H1 (cell line): ENCODE measurements at regions not wholly inside any gene's neighbourhood (a gene's known extent, or its start where the extent isn't known, plus 50 kb on each side); places are given as distances from the start of the nearest gene placed in this dataset.

Experiments used
- CEBPB ChIP-seq: IDR thresholded peaks from 2 replicates; pipeline ENCODE4 v1.6.1; 2012; ENCODE audit warnings: low read depth, low read length
- CHD2 ChIP-seq: IDR thresholded peaks from 2 replicates; pipeline ENCODE4 v1.6.1; 2012; ENCODE audit warnings: low read length, improper control_type of control experiment
- CTCF ChIP-seq, 3 experiments: IDR thresholded peaks; 1 replicate in 2 of 3; 2 replicates in 1 of 3; pipeline versions ENCODE4 v1.5.1 to v1.6.1; 2011; ENCODE audit warnings: low read length in 3 of 3, mild to moderate bottlenecking in 3 of 3, inconsistent platforms in 2 of 3, low read depth in 1 of 3, moderate library complexity in 1 of 3; ENCODE audit not compliant: insufficient read depth in 1 of 3; ENCODE audit errors: control extremely low read depth in 1 of 3
- EGR1 ChIP-seq: IDR thresholded peaks from 2 replicates; pipeline ENCODE4 v1.6.1; 2011; ENCODE audit warnings: low read depth, low read length, borderline replicate concordance
- EZH2 ChIP-seq: fragments of 200-600 bp; sonication (generic); IDR thresholded peaks from 2 replicates; pipeline ENCODE4 v1.7.1; 2012; ENCODE audit warnings: low read depth, mild to moderate bottlenecking, moderate library complexity, low read length, inconsistent platforms; ENCODE audit not compliant: severe bottlenecking
- GABPA ChIP-seq: IDR thresholded peaks from 2 replicates; pipeline ENCODE4 v1.6.1; 2011; ENCODE audit warnings: mild to moderate bottlenecking, low read length, moderate library complexity, borderline replicate concordance; ENCODE audit not compliant: insufficient read depth
- JUN ChIP-seq: IDR thresholded peaks from 2 replicates; pipeline ENCODE4 v1.6.1; 2011; ENCODE audit warnings: low read depth, mild to moderate bottlenecking, improper control_type of control experiment, low read length
- NANOG ChIP-seq: IDR thresholded peaks from 2 replicates; pipeline ENCODE4 v1.6.1; 2011; ENCODE audit warnings: low read length, low read depth, mild to moderate bottlenecking, inconsistent platforms; ENCODE audit not compliant: insufficient read depth, poor library complexity, severe bottlenecking
- POLR2A ChIP-seq, 2 experiments: IDR thresholded peaks; 1 replicate in 1 of 2; 2 replicates in 1 of 2; pipeline ENCODE4 v1.6.1; 2011; ENCODE audit warnings: low read depth in 2 of 2, low read length in 2 of 2, mild to moderate bottlenecking in 2 of 2; ENCODE audit errors: control extremely low read depth in 1 of 2
- RAD21 ChIP-seq, 2 experiments: IDR thresholded peaks in 1 of 2; conservative IDR thresholded peaks in 1 of 2; 2 replicates each; pipeline ENCODE4 v1.6.1; 2011; ENCODE audit warnings: low read depth in 2 of 2, low read length in 2 of 2, improper control_type of control experiment in 1 of 2, inconsistent platforms in 1 of 2, mild to moderate bottlenecking in 1 of 2, moderate library complexity in 1 of 2
- RFX5 ChIP-seq: IDR thresholded peaks from 2 replicates; pipeline ENCODE4 v1.6.1; 2011; ENCODE audit warnings: low read depth, low read length, improper control_type of control experiment, borderline replicate concordance
- SRF ChIP-seq: IDR thresholded peaks from 2 replicates; pipeline ENCODE4 v1.6.1; 2011; ENCODE audit warnings: mild to moderate bottlenecking, low read depth, low read length, moderate library complexity
- TCF12 ChIP-seq: IDR thresholded peaks from 2 replicates; pipeline ENCODE4 v1.6.1; 2011; ENCODE audit warnings: low read depth, mild to moderate bottlenecking, low read length
- YY1 ChIP-seq: IDR thresholded peaks from 2 replicates; pipeline ENCODE4 v1.6.1; 2011; ENCODE audit warnings: low read depth, mild to moderate bottlenecking, low read length

GRCh38 chr9:13716601-13717321 lies 437.3 kb upstream of the MPDZ start:
- TF ChIP-seq CTCF (IDR thresholded peaks at IDR 0.05; ENCODE audit: control extremely low read depth in 1 of 3, insufficient read depth in 1 of 3, low read depth in 1 of 3, low read length in 3 of 3): no peak
- no peak for TF ChIP-seq TCF12
- no peak for TF ChIP-seq RAD21 (IDR thresholded peaks at IDR 0.05 in 1 of 2, conservative IDR thresholded peaks at IDR 0.05 in 1 of 2; ENCODE audit: low read depth in 2 of 2, low read length in 2 of 2)
- no peak for TF ChIP-seq EZH2
- no peak for TF ChIP-seq YY1
- TF ChIP-seq JUN: no peak
- no peak for TF ChIP-seq POLR2A (IDR thresholded peaks at IDR 0.05; ENCODE audit: control extremely low read depth in 1 of 2, low read depth in 2 of 2, low read length in 2 of 2)
- no peak for TF ChIP-seq GABPA
- TF ChIP-seq CEBPB: no peak
- TF ChIP-seq CHD2: no peak
- TF ChIP-seq RFX5: no peak
- no peak for TF ChIP-seq SRF
- no peak for TF ChIP-seq EGR1
- TF ChIP-seq NANOG: no peak
